Activated naive CD4-positive, alpha-beta T cell treated with anti-CD3 and anti-CD28 coated beads for 36 hours (primary cell): ENCODE measurements at regions not wholly inside any gene's neighbourhood (a gene's known extent, or its start where the extent isn't known, plus 50 kb on each side); places are given as distances from the start of the nearest gene placed in this dataset.
"Not testable (repeated sequence)": the region's sequence is repeated elsewhere in the genome, so short reads cannot be mapped to it uniquely, and the experiment has no call there.

Experiments used
- CTCF ChIA-PET: fragments of 350-600 bp; sonication (Branson Sonifier 250); formaldehyde crosslinking; loops from one replicate; lab custom pipeline; 2021; ENCODE audit warnings: antibody characterized with exemption; lab: Charles Lee
- DNase-seq: peaks from one replicate; pipeline ENCODE4 v3.0.0-alpha.2; 2020
- H3K27ac Mint-ChIP-seq: one replicate; pipeline ENCODE4 v1.8.0; 2021; ENCODE audit warnings: mild to moderate bottlenecking, mixed read lengths
- H3K27me3 Mint-ChIP-seq: one replicate; pipeline ENCODE4 v1.8.0; 2021; ENCODE audit warnings: low read depth, mixed read lengths
- H3K36me3 Mint-ChIP-seq: one replicate; pipeline ENCODE4 v1.8.0; 2021; ENCODE audit warnings: low read depth, mixed read lengths
- H3K4me1 Mint-ChIP-seq: one replicate; pipeline ENCODE4 v1.8.0; 2021; ENCODE audit warnings: low read depth, mixed read lengths
- H3K4me3 Mint-ChIP-seq: one replicate; pipeline ENCODE4 v1.8.0; 2021; ENCODE audit warnings: mild to moderate bottlenecking, moderate library complexity, mixed read lengths
- H3K9me3 Mint-ChIP-seq: one replicate; pipeline ENCODE4 v1.8.0; 2021; ENCODE audit warnings: mixed read lengths
- intact Hi-C: fragments of 100-400 bp; cut with micrococcal nuclease; formaldehyde crosslinking; loops from one replicate; pipeline ENCODE4 v1.15.1; 2023

- H3K27me3 Mint-ChIP-seq: peaks cover 17% of the 10 kb centered on the region
Measured at GRCh38 chr18:47637551-47637950, 292.9 kb downstream of the SMAD2 start.

GRCh38 chr18:47635416-47635815, 295.0 kb downstream of the SMAD2 start:
- H3K9me3 Mint-ChIP-seq: no peaks in the 10 kb centered on the region
- no peak overlapping the region for H3K27ac Mint-ChIP-seq
- DNase-seq: no peak
- H3K4me3 Mint-ChIP-seq: no peak overlapping the region
- CTCF ChIA-PET: no interaction called here
- intact Hi-C loops: no loop called here
- H3K4me1 Mint-ChIP-seq: no peaks in the 10 kb centered on the region
- H3K36me3 Mint-ChIP-seq: no peaks in the 10 kb centered on the region
- peaks cover 17% of the 10 kb centered on the region for H3K27me3 Mint-ChIP-seq

More at GRCh38 chr18:47637551-47637950, 292.9 kb downstream of the SMAD2 start:
- H3K4me3 Mint-ChIP-seq, intact Hi-C loops, CTCF ChIA-PET, H3K36me3 Mint-ChIP-seq, H3K27ac Mint-ChIP-seq, DNase-seq, H3K4me1 Mint-ChIP-seq, H3K9me3 Mint-ChIP-seq: not testable (repeated sequence)

GRCh38 chr18:47632970-47633635, 297.4 kb downstream of the SMAD2 start:
- no peak overlapping the region for H3K27ac Mint-ChIP-seq
- no peak for DNase-seq
- H3K4me3 Mint-ChIP-seq: no peak overlapping the region
- no peaks in the 10 kb centered on the region for H3K36me3 Mint-ChIP-seq
- H3K4me1 Mint-ChIP-seq: no peaks in the 10 kb centered on the region
- CTCF ChIA-PET: no interaction called here
- no peaks in the 10 kb centered on the region for H3K9me3 Mint-ChIP-seq
- H3K27me3 Mint-ChIP-seq: peaks cover 21% of the 10 kb centered on the region
- intact Hi-C loops: no loop called here

- Mint-ChIP-seq H3K36me3 (no peaks in the 10 kb centered on the region), H3K27ac (no peak overlapping the region), H3K4me1 (no peaks in the 10 kb centered on the region), H3K4me3 (no peak overlapping the region), H3K9me3 (no peaks in the 10 kb centered on the region), H3K27me3 (peaks cover 11% of the 10 kb centered on the region)
- intact Hi-C loops: no loop called here
- CTCF ChIA-PET: no interaction called here
- no peak for DNase-seq
Measured at GRCh38 chr18:47628893-47629292, 301.6 kb downstream of the SMAD2 start.

- CTCF ChIA-PET: no interaction called here
- H3K27me3 Mint-ChIP-seq: peaks cover 12% of the 10 kb centered on the region
- intact Hi-C loops: no loop called here
Measured at GRCh38 chr18:47628240-47628781, 302.1 kb downstream of the SMAD2 start.

GRCh38 chr18:47627030-47627429, 303.4 kb downstream of the SMAD2 start:
- intact Hi-C loops: no loop called here
- CTCF ChIA-PET: no interaction called here
- H3K27me3 Mint-ChIP-seq: peaks cover 8% of the 10 kb centered on the region
- H3K4me3 Mint-ChIP-seq: no peak overlapping the region
- no peaks in the 10 kb centered on the region for H3K36me3 Mint-ChIP-seq
- H3K4me1 Mint-ChIP-seq: no peaks in the 10 kb centered on the region
- no peak overlapping the region for H3K27ac Mint-ChIP-seq
- no peaks in the 10 kb centered on the region for H3K9me3 Mint-ChIP-seq
- DNase-seq: no peak

More at GRCh38 chr18:47628240-47628781, 302.1 kb downstream of the SMAD2 start:
- Mint-ChIP-seq H3K9me3 (no peaks in the 10 kb centered on the region), H3K4me1 (no peaks in the 10 kb centered on the region), H3K36me3 (no peaks in the 10 kb centered on the region), H3K4me3 (no peak overlapping the region), H3K27ac (no peak overlapping the region)
- no peak for DNase-seq

GRCh38 chr18:47619771-47620448, 310.5 kb downstream of the SMAD2 start:
- Mint-ChIP-seq H3K9me3 (no peaks in the 10 kb centered on the region), H3K27me3 (peaks cover 13% of the 10 kb centered on the region)
- intact Hi-C loops: no loop called here

GRCh38 chr18:47618758-47619157, 311.7 kb downstream of the SMAD2 start:
- intact Hi-C loops: no loop called here
- CTCF ChIA-PET: no interaction called here

More at GRCh38 chr18:47619771-47620448, 310.5 kb downstream of the SMAD2 start:
- Mint-ChIP-seq H3K4me3 (no peak overlapping the region), H3K36me3 (no peaks in the 10 kb centered on the region), H3K4me1 (no peaks in the 10 kb centered on the region), H3K27ac (no peak overlapping the region)
- DNase-seq: no peak
- CTCF ChIA-PET: no interaction called here

GRCh38 chr18:47615043-47615442, 315.4 kb downstream of the SMAD2 start:
- CTCF ChIA-PET: no interaction called here

More at GRCh38 chr18:47618758-47619157, 311.7 kb downstream of the SMAD2 start:
- H3K4me1 Mint-ChIP-seq: no peaks in the 10 kb centered on the region
- H3K27ac Mint-ChIP-seq: no peak overlapping the region
- H3K9me3 Mint-ChIP-seq: no peaks in the 10 kb centered on the region
- H3K36me3 Mint-ChIP-seq: no peaks in the 10 kb centered on the region
- DNase-seq: no peak
- H3K4me3 Mint-ChIP-seq: no peak overlapping the region
- H3K27me3 Mint-ChIP-seq: peaks cover 13% of the 10 kb centered on the region

GRCh38 chr18:47613929-47614328, 316.5 kb downstream of the SMAD2 start:
- Mint-ChIP-seq H3K27me3 (peaks cover 10% of the 10 kb centered on the region), H3K4me3 (no peak overlapping the region), H3K4me1 (no peaks in the 10 kb centered on the region), H3K27ac (no peak overlapping the region), H3K36me3 (no peaks in the 10 kb centered on the region), H3K9me3 (peaks cover 4% of the 10 kb centered on the region)
- CTCF ChIA-PET: interaction anchor here (1.0 kb wide), 1 partner anchor 134 kb away, joined by 3 read pairs; no protein-coding TSS in a partner anchor
- no peak for DNase-seq
- intact Hi-C loops: no loop called here

More at GRCh38 chr18:47615043-47615442, 315.4 kb downstream of the SMAD2 start:
- Mint-ChIP-seq H3K4me1 (no peaks in the 10 kb centered on the region), H3K36me3 (no peaks in the 10 kb centered on the region), H3K27me3 (peaks cover 16% of the 10 kb centered on the region), H3K27ac (no peak overlapping the region), H3K4me3 (no peak overlapping the region), H3K9me3 (peaks cover 4% of the 10 kb centered on the region)
- intact Hi-C loops: no loop called here
- DNase-seq: no peak

GRCh38 chr18:47611649-47612048, 318.8 kb downstream of the SMAD2 start:
- Mint-ChIP-seq H3K36me3 (no peaks in the 10 kb centered on the region), H3K9me3 (peaks cover 4% of the 10 kb centered on the region), H3K27ac (no peak overlapping the region), H3K27me3 (peaks cover 6% of the 10 kb centered on the region), H3K4me3 (no peak overlapping the region), H3K4me1 (no peaks in the 10 kb centered on the region)
- intact Hi-C loops: no loop called here
- CTCF ChIA-PET: no interaction called here
- no peak for DNase-seq

GRCh38 chr18:47606526-47606925, 323.9 kb downstream of the SMAD2 start:
- no peak for DNase-seq
- intact Hi-C loops: no loop called here
- CTCF ChIA-PET: no interaction called here
- H3K27ac Mint-ChIP-seq: no peak overlapping the region
- no peaks in the 10 kb centered on the region for H3K36me3 Mint-ChIP-seq
- H3K27me3 Mint-ChIP-seq: no peaks in the 10 kb centered on the region
- peaks cover 4% of the 10 kb centered on the region for H3K9me3 Mint-ChIP-seq
- no peak overlapping the region for H3K4me3 Mint-ChIP-seq
- H3K4me1 Mint-ChIP-seq: no peaks in the 10 kb centered on the region

GRCh38 chr18:47605093-47605492, 325.4 kb downstream of the SMAD2 start:
- Mint-ChIP-seq H3K4me3 (no peak overlapping the region), H3K27ac (no peak overlapping the region), H3K36me3 (no peaks in the 10 kb centered on the region), H3K27me3 (no peaks in the 10 kb centered on the region), H3K4me1 (no peaks in the 10 kb centered on the region), H3K9me3 (no peaks in the 10 kb centered on the region)
- DNase-seq: no peak
- intact Hi-C loops: no loop called here
- CTCF ChIA-PET: no interaction called here
